ENCODE measurements at regions not wholly inside any gene's neighbourhood (a gene's known extent, or its start where the extent isn't known, plus 50 kb on each side); places are given as distances from the start of the nearest gene placed in this dataset.

- H3K4me3 Mint-ChIP-seq = no peak overlapping the region
- no peaks in the 10 kb centered on the region for H3K36me3 Mint-ChIP-seq
- H3K27me3 Mint-ChIP-seq (ENCODE audit: low read depth) = no peaks in the 10 kb centered on the region
- no peak for TF ChIP-seq CTCF (IDR thresholded peaks at IDR 0.05; ENCODE audit: unreplicated experiment)
- H3K27ac Mint-ChIP-seq = no peak overlapping the region
- DNase-seq (ENCODE audit: low spot score in 2 of 2, unreplicated experiment in 2 of 2) = no peak
- H3K9me3 Mint-ChIP-seq = peaks cover 4% of the 10 kb centered on the region
- no peaks in the 10 kb centered on the region for H3K4me1 Mint-ChIP-seq
Observed at GRCh38 chr16:63096857-63097256, 1060.6 kb upstream of the CDH8 start.

GRCh38 chr16:63092736-63093135 lies 1056.5 kb upstream of the CDH8 start:
- H3K4me1 Mint-ChIP-seq = no peaks in the 10 kb centered on the region
- DNase-seq (ENCODE audit: low spot score in 2 of 2, unreplicated experiment in 2 of 2) = no peak
- H3K36me3 Mint-ChIP-seq = no peaks in the 10 kb centered on the region
- H3K27me3 Mint-ChIP-seq (ENCODE audit: low read depth) = peaks cover under 1% of the 10 kb centered on the region
- TF ChIP-seq CTCF (IDR thresholded peaks at IDR 0.05; ENCODE audit: unreplicated experiment) = no peak
- no peak overlapping the region for H3K4me3 Mint-ChIP-seq
- no peak overlapping the region for H3K27ac Mint-ChIP-seq
- peaks cover 13% of the 10 kb centered on the region for H3K9me3 Mint-ChIP-seq

- no peak overlapping the region for H3K27ac Mint-ChIP-seq
- TF ChIP-seq CTCF (IDR thresholded peaks at IDR 0.05; ENCODE audit: unreplicated experiment) = no peak
- no peak for DNase-seq (ENCODE audit: low spot score in 2 of 2, unreplicated experiment in 2 of 2)
- peaks cover 14% of the 10 kb centered on the region for H3K4me1 Mint-ChIP-seq
- peaks cover 4% of the 10 kb centered on the region for H3K9me3 Mint-ChIP-seq
- peaks cover 3% of the 10 kb centered on the region for H3K27me3 Mint-ChIP-seq (ENCODE audit: low read depth)
- H3K4me3 Mint-ChIP-seq = no peak overlapping the region
- H3K36me3 Mint-ChIP-seq = no peaks in the 10 kb centered on the region
Observed at GRCh38 chr16:63082101-63082500, 1045.9 kb upstream of the CDH8 start.

- no peak for DNase-seq (ENCODE audit: low spot score in 2 of 2, unreplicated experiment in 2 of 2)
- TF ChIP-seq CTCF (IDR thresholded peaks at IDR 0.05; ENCODE audit: unreplicated experiment) = no peak
- Mint-ChIP-seq H3K4me1 (peaks cover 14% of the 10 kb centered on the region), H3K36me3 (peaks cover under 1% of the 10 kb centered on the region), H3K4me3 (no peak overlapping the region), H3K27me3 (ENCODE audit: low read depth) (peaks cover 2% of the 10 kb centered on the region), H3K9me3 (peaks cover 8% of the 10 kb centered on the region), H3K27ac (no peak overlapping the region)
Observed at GRCh38 chr16:63080746-63081145, 1044.5 kb upstream of the CDH8 start.

- no peaks in the 10 kb centered on the region for H3K4me1 Mint-ChIP-seq
- H3K27me3 Mint-ChIP-seq (ENCODE audit: low read depth) = no peaks in the 10 kb centered on the region
- no peak overlapping the region for H3K4me3 Mint-ChIP-seq
- no peaks in the 10 kb centered on the region for H3K36me3 Mint-ChIP-seq
- DNase-seq (ENCODE audit: low spot score in 2 of 2, unreplicated experiment in 2 of 2) = no peak
- no peak overlapping the region for H3K27ac Mint-ChIP-seq
- no peak for TF ChIP-seq CTCF (IDR thresholded peaks at IDR 0.05; ENCODE audit: unreplicated experiment)
- H3K9me3 Mint-ChIP-seq = peaks cover 14% of the 10 kb centered on the region
Observed at GRCh38 chr16:63069047-63069446, 1032.8 kb upstream of the CDH8 start.

GRCh38 chr16:63067141-63067540 lies 1030.9 kb upstream of the CDH8 start:
- Mint-ChIP-seq H3K4me1 (no peaks in the 10 kb centered on the region), H3K36me3 (no peaks in the 10 kb centered on the region), H3K27ac (no peak overlapping the region), H3K27me3 (ENCODE audit: low read depth) (no peaks in the 10 kb centered on the region), H3K9me3 (peaks cover 10% of the 10 kb centered on the region), H3K4me3 (no peak overlapping the region)
- no peak for TF ChIP-seq CTCF (IDR thresholded peaks at IDR 0.05; ENCODE audit: unreplicated experiment)
- DNase-seq (ENCODE audit: low spot score in 2 of 2, unreplicated experiment in 2 of 2) = no peak

Measured in mesothelial cell of epicardium (in vitro differentiated cells).